Subcutaneous abdominal adipose tissue (tissue), 5 donors: ENCODE measurements at regions not wholly inside any gene's neighbourhood (a gene's known extent, or its start where the extent isn't known, plus 50 kb on each side); places are given as distances from the start of the nearest gene placed in this dataset.

Experiments
- H3K27ac ChIP-seq: one replicate; pipeline ENCODE4 v1.7.0; 2013; ENCODE audit warnings: low read depth, mild to moderate bottlenecking, inconsistent platforms, low read length, moderate library complexity
- H3K27me3 ChIP-seq, 5 donors: one replicate each; pipeline ENCODE4 v1.7.0; 2013; ENCODE audit warnings: low read length in 5 of 5, inconsistent platforms in 1 of 5; ENCODE audit not compliant: control insufficient read depth in 5 of 5, insufficient read depth in 4 of 5
- H3K36me3 ChIP-seq, 5 donors: one replicate each; pipeline ENCODE4 v1.7.0; 2013; ENCODE audit warnings: low read length in 5 of 5; ENCODE audit not compliant: control insufficient read depth in 5 of 5, insufficient read depth in 5 of 5
- H3K4me1 ChIP-seq, 5 donors: one replicate each; pipeline ENCODE4 v1.7.0; 2013; ENCODE audit warnings: low read length in 5 of 5, mild to moderate bottlenecking in 3 of 5, moderate library complexity in 1 of 5; ENCODE audit not compliant: control insufficient read depth in 5 of 5, insufficient read depth in 5 of 5
- H3K4me3 ChIP-seq, 5 donors: one replicate each; pipeline ENCODE4 v1.7.0; 2013; ENCODE audit warnings: low read length in 5 of 5, low read depth in 1 of 5
- H3K9ac ChIP-seq, 5 donors: one replicate each; pipeline ENCODE4 v1.7.0; 2013; ENCODE audit warnings: low read length in 5 of 5, mild to moderate bottlenecking in 4 of 5, moderate library complexity in 3 of 5
- H3K9me3 ChIP-seq, 5 donors: one replicate each; pipeline ENCODE4 v1.7.0; 2013; ENCODE audit warnings: low read length in 5 of 5; ENCODE audit not compliant: control insufficient read depth in 5 of 5
- donor health status: healthy.
- donor health status: healthy.
- donor health status: healthy.
- donor health status: healthy.
- donor health status: healthy.

- H3K4me3 ChIP-seq, result no peak overlapping the region
- H3K36me3 ChIP-seq, result no peaks in the 10 kb centered on the region
- no peak overlapping the region for H3K9ac ChIP-seq
- H3K9me3 ChIP-seq, result peaks cover 0 to 8% (median 5%) of the 10 kb centered on the region in 5 donors
- no peaks in the 10 kb centered on the region for H3K4me1 ChIP-seq
- no peaks in the 10 kb centered on the region for H3K27me3 ChIP-seq
- H3K27ac ChIP-seq, result no peak overlapping the region
Observed at GRCh38 chr10:29790207-29790606, 155.4 kb upstream of the SVIL start.

- no peak overlapping the region for H3K4me3 ChIP-seq
- no peaks in the 10 kb centered on the region for H3K36me3 ChIP-seq
- H3K4me1 ChIP-seq, result peaks cover 0 to 17% (median 5%) of the 10 kb centered on the region in 5 donors
- no peaks in the 10 kb centered on the region for H3K27me3 ChIP-seq
- no peak overlapping the region for H3K9ac ChIP-seq
- H3K9me3 ChIP-seq, result peaks cover 0 to 8% (median 5%) of the 10 kb centered on the region in 5 donors
- H3K27ac ChIP-seq, result no peak overlapping the region
Observed at GRCh38 chr10:29788113-29788512, 153.3 kb upstream of the SVIL start.

- H3K9me3 ChIP-seq, result peaks cover 0 to 8% (median 5%) of the 10 kb centered on the region in 5 donors
Observed at GRCh38 chr10:29785701-29786100, 150.9 kb upstream of the SVIL start.

GRCh38 chr10:29784175-29784773 lies 149.5 kb upstream of the SVIL start:
- Histone ChIP-seq H3K27ac (peak overlapping the region; percentile 45), H3K4me3 (no peak overlapping the region), H3K9me3 (peaks cover 0 to 8% (median 5%) of the 10 kb centered on the region in 5 donors), H3K36me3 (no peaks in the 10 kb centered on the region), H3K4me1 (peaks cover 0 to 18% (median 5%) of the 10 kb centered on the region in 5 donors), H3K27me3 (no peaks in the 10 kb centered on the region), H3K9ac (no peak overlapping the region)

More at GRCh38 chr10:29785701-29786100, 150.9 kb upstream of the SVIL start:
- H3K4me3 ChIP-seq, result no peak overlapping the region
- H3K4me1 ChIP-seq, result peaks cover 0 to 18% (median 5%) of the 10 kb centered on the region in 5 donors
- no peak overlapping the region for H3K9ac ChIP-seq
- H3K27me3 ChIP-seq, result no peaks in the 10 kb centered on the region
- no peaks in the 10 kb centered on the region for H3K36me3 ChIP-seq
- H3K27ac ChIP-seq, result no peak overlapping the region

GRCh38 chr10:29783201-29783947 lies 148.6 kb upstream of the SVIL start:
- Histone ChIP-seq H3K9ac (no peak overlapping the region), H3K27ac (peak overlapping the region; percentile 45), H3K4me1 (peaks cover 0 to 18% (median 5%) of the 10 kb centered on the region in 5 donors), H3K4me3 (no peak overlapping the region), H3K9me3 (peaks cover 0 to 8% (median 4%) of the 10 kb centered on the region in 5 donors), H3K36me3 (no peaks in the 10 kb centered on the region), H3K27me3 (no peaks in the 10 kb centered on the region)

- Histone ChIP-seq H3K9me3 (no peaks in the 10 kb centered on the region), H3K4me3 (no peak overlapping the region), H3K27me3 (no peaks in the 10 kb centered on the region), H3K36me3 (no peaks in the 10 kb centered on the region), H3K9ac (no peak overlapping the region), H3K4me1 (peaks cover 0 to 18% (median 5%) of the 10 kb centered on the region in 5 donors), H3K27ac (no peak overlapping the region)
Observed at GRCh38 chr10:29780639-29781038, 145.9 kb upstream of the SVIL start.

- peaks cover 0 to 18% (median 5%) of the 10 kb centered on the region in 5 donors for H3K4me1 ChIP-seq
- H3K9me3 ChIP-seq, result no peaks in the 10 kb centered on the region
- no peak overlapping the region for H3K4me3 ChIP-seq
- H3K27ac ChIP-seq, result no peak overlapping the region
- no peaks in the 10 kb centered on the region for H3K36me3 ChIP-seq
- H3K9ac ChIP-seq, result no peak overlapping the region
- H3K27me3 ChIP-seq, result no peaks in the 10 kb centered on the region
Observed at GRCh38 chr10:29780096-29780495, 145.3 kb upstream of the SVIL start.

GRCh38 chr10:29776246-29776645 lies 141.5 kb upstream of the SVIL start:
- Histone ChIP-seq H3K4me1 (no peaks in the 10 kb centered on the region), H3K36me3 (no peaks in the 10 kb centered on the region), H3K27me3 (no peaks in the 10 kb centered on the region), H3K9me3 (no peaks in the 10 kb centered on the region), H3K9ac (no peak overlapping the region), H3K4me3 (no peak overlapping the region), H3K27ac (no peak overlapping the region)

- Histone ChIP-seq H3K27ac (no peak overlapping the region), H3K4me1 (no peaks in the 10 kb centered on the region), H3K4me3 (no peak overlapping the region), H3K27me3 (no peaks in the 10 kb centered on the region), H3K36me3 (no peaks in the 10 kb centered on the region), H3K9ac (no peak overlapping the region), H3K9me3 (no peaks in the 10 kb centered on the region)
Observed at GRCh38 chr10:29774475-29774874, 139.7 kb upstream of the SVIL start.

GRCh38 chr10:29773675-29774091 lies 138.9 kb upstream of the SVIL start:
- H3K4me3 ChIP-seq, result no peak overlapping the region
- H3K9me3 ChIP-seq, result no peaks in the 10 kb centered on the region
- H3K4me1 ChIP-seq, result no peaks in the 10 kb centered on the region
- H3K9ac ChIP-seq, result no peak overlapping the region
- no peaks in the 10 kb centered on the region for H3K36me3 ChIP-seq
- H3K27me3 ChIP-seq, result no peaks in the 10 kb centered on the region
- no peak overlapping the region for H3K27ac ChIP-seq
